Muscle of back (tissue), 3 donors: ENCODE measurements at regions not wholly inside any gene's neighbourhood (a gene's known extent, or its start where the extent isn't known, plus 50 kb on each side); places are given as distances from the start of the nearest gene placed in this dataset.
"Not testable (repeated sequence)": the region's sequence is repeated elsewhere in the genome, so short reads cannot be mapped to it uniquely, and the experiment has no call there.

Experiments used
- DNase-seq, 3 donors: peaks; one replicate each; pipeline versions ENCODE4 v3.0.0 to v3.0.0-alpha.2; 2013

DNA sequence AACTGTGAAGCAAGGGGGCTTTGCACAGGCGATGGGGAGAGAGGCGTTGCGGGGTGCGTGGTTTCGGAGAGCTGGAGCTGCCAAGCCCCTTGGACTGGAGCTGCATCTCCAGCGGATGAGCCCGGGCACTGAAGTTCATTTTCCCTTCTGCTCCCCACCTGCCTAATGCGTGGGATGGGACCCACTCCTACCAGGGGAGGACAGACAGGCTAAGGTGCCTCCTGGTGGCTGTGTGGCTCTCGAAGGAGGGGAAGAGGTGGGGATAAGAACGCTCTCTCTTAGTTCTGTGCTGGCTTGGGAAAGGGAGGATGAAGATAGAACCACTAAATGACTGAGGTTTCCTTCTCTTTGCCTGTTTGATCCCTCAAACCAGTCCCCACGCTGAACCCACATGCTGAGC, 177.6 kb upstream of the PITRM1 start:
- DNase-seq, result no peak

GRCh38 chr10:3348564-3348963, 176.0 kb upstream of the PITRM1 start:
- no peak for DNase-seq

DNA sequence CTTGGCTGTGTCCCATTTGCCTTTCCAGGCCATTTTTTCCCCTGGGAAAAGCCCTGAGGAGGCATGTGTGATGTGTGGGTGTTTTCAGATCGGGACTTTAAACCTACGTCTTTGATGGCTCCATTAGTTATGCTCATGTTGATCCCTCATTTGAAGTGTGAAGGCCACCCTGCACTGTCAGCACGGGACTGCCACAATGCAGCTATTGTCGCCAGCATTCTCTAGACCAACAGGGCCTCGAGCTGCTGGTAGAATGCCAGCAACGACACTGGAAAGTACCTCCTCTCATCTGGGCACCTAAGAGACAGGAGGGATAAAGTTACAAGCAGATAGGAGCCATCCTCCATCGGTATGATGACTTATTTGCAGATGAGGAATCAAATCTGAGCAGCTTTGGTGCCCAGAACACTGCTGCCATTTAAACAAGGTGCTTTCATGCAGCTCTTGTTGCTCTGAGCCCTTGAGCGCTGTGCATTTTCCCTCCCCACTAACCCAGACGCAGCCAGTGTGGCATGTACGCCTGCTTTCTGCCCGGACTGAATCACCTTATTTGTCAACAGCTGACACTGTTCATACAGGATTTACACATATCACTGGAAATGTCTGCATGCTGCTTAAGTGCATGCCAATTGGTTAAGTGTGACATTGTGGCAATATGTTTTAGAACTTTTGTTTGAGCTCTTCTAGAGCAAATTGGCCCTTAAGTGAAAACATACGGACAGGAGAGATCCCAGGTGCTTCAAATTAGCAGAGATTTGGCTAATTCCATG, 175.0 kb upstream of the PITRM1 start:
- no peak for DNase-seq

GRCh38 chr10:3346851-3347250, 174.3 kb upstream of the PITRM1 start:
- no peak for DNase-seq

GRCh38 chr10:3342771-3343170, 170.2 kb upstream of the PITRM1 start:
- DNase-seq, result no peak

GRCh38 chr10:3340127-3340730, 167.6 kb upstream of the PITRM1 start:
- DNase-seq, result no peak

- no peak for DNase-seq
Observed at GRCh38 chr10:3339531-3339950, 167.0 kb upstream of the PITRM1 start.

GRCh38 chr10:3339121-3339520, 166.5 kb upstream of the PITRM1 start:
- no peak for DNase-seq

DNA sequence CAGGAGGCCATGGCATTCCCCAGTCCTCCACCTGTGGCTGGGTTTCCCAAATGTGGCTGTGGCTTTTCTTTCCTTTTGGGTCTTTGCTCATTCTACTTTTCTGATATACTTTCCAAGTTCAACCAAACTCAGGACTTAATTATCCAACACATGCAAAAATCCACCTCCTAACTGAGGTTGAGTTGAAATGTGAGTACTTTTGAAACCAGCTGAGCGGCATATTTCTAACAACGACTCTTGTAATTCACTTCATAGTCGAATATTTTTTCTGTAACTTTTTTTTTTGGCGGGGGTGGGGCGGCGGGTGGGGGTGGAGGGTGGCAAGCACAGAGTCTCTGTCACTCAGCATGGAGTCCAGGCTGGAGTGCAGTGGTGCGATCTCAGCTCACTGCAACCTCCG, 165.2 kb upstream of the PITRM1 start:
- no peak for DNase-seq

DNA sequence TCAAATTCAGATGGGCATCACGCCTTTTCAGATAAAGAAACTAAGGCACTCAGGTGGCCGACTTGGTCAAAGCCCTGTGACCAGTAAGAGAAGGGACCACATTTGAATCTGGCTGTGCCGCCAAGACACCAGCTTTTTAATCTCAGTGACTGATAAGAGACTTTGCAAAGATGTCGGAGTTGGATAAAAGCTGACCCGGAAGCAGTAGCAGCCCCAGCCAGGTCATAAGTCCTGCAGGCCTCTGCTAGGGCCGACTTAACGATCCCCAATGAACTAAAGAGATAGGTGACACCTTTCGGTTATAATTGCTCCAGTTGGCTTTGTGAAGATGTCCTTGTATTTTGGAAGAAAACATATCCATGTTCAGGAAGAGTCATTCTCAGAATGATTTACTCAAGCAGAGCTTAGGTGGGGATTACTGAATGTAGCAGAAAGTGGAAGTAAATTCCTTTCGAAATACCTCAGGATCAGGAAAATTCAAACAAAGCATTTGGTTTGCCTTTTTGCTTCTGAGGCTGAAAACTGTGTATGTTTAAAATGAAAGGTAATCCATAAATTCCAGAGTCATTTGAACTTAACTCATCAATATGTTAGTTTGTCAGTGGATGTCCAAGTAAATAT, 164.2 kb upstream of the PITRM1 start:
- DNase-seq, result no peak

DNA sequence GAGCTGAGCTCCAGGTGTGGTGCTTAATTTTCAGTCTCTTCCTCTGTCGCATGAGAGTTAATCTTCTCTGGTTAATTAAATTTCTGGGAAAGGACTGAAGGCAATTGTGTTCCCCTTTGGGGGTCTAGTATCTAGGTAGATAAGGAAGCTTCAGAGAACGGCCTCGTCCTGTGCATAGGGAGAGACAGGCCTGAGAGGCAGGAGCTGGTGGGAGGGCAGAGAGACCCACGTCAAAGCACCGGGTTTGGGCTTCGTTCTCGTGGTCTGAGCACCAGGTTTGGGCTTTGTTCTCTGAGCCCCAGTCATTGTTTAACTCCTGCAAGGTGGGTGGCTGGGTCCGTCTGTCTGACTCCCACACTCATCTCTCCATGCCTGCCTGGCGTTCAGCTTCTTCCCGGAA, 160.8 kb upstream of the PITRM1 start:
- no peak for DNase-seq

- DNase-seq, result no peak
Observed at GRCh38 chr10:3331690-3332230, 159.2 kb upstream of the PITRM1 start.

DNA sequence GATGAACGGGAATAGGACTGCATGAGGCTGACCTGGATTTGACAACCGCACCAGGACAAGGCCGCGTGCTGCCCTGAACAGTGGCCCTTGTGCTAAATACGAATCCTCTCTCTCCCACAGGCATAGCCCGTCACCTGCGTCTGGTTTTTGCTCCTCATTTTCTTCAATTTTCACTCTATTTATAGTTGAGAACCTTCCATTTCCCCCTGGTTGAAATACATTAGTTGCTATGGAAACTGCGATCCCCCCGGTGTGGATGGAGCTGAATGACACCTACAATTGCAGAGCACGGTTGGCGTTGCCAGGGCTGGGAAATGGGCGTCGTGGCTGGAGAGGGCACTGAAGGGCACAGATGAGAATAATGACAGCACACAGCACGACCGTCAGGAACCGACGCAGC, 158.6 kb upstream of the PITRM1 start:
- no peak for DNase-seq

- no peak for DNase-seq
Observed at GRCh38 chr10:3330663-3331062, 158.1 kb upstream of the PITRM1 start.

GRCh38 chr10:3325954-3326750, 153.6 kb upstream of the PITRM1 start:
- no peak for DNase-seq

- DNase-seq, result no peak
Observed at GRCh38 chr10:3324612-3325038, 152.0 kb upstream of the PITRM1 start.

- peak in 2 of 3 donors; percentile 11 to 69 for DNase-seq
Observed at GRCh38 chr10:3323865-3324498, 151.4 kb upstream of the PITRM1 start.

GRCh38 chr10:3321123-3321522, 148.5 kb upstream of the PITRM1 start:
- no peak for DNase-seq

GRCh38 chr10:3319811-3320226, 147.2 kb upstream of the PITRM1 start:
- no peak for DNase-seq

- DNase-seq, result not testable (repeated sequence)
Observed at GRCh38 chr10:3318480-3318807, 145.9 kb upstream of the PITRM1 start.
